Dermis blood vessel endothelial cell (primary cell): ENCODE measurements at regions not wholly inside any gene's neighbourhood (a gene's known extent, or its start where the extent isn't known, plus 50 kb on each side); places are given as distances from the start of the nearest gene placed in this dataset.

Source experiments
- DNase-seq: peaks from one replicate; pipeline ENCODE4 v3.0.0; 2010

DNA sequence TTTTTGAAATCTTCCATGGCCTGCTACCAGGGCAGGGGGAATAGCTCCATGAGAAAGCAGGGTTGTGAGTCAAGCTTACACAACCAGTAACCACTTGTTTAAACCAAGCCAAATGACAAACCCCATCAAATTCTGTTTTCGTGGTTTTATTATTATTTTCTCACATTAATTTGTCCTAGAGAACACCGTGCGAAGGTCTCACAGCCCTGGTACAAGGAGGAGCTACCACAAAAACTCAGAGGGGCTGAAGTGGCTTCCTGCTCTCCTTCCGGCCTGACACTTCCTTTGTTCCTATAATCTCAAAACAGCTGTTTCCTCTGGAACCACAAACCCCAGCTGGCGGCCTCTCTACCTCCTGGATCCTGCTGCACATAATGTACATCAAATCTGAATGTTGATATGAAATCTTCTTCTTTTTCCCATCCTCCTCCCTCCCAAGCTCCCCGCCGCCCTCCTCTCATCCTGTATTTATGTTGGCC lies 375.9 kb downstream of the MCTP2 start:
- peak; percentile 94 for DNase-seq

DNA sequence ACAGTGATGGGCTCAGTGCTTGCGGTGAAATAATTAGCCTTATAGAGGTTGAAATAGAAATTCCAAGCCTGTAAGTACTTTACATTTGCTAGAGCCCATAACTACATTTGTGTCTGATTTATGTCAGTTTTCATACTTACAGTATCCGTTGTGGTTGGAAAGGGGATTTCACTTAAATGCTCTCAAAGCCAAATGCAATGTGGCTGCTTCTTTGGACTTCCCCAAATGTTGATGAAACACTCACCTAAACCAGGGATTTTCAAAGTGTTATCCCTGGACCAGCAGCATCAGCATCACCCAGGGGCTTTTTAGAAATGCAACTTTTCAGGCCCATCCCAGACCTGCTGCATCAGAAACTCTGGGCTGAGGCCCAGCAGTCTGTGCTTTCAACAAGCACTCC lies 378.7 kb downstream of the MCTP2 start:
- DNase-seq: no peak

DNA sequence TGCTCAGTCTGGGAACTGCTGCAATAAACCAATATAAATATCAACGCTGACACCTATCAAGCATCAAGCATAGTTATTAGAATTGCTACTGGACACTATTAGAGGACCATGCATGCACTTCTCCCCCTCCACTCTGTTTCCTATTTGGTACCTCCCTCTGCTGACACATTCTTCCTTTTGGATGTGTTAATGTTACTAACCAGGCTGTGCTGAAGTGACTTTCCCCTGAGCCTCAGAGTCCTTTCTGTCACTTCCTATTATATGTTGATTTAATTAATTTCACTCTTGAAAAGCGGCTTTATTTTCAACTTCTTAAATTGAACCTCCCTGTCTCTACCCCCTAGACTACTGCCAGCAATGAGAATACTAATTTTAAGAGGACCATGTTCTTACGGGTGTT lies 379.1 kb downstream of the MCTP2 start:
- DNase-seq: peak; percentile 39

DNA sequence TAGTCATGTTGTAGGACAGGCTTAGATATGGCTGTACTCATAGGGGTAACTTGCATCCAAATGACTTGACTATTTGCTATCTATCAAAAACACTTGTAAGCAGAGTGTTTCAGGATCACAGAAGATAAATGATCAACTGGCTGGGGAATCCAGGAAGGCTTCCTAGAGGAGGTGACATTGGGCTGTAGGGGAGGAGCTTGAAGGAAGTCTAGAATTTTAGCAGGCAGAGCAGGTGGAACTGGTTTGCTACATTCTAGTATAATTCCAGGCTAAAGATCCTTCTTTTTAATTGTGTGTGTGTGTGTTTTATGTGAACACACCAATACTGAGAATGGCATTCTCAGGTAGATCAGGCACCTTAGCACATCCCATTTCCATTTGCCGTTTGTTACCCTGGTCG lies 380.3 kb downstream of the MCTP2 start:
- DNase-seq: no peak

DNA sequence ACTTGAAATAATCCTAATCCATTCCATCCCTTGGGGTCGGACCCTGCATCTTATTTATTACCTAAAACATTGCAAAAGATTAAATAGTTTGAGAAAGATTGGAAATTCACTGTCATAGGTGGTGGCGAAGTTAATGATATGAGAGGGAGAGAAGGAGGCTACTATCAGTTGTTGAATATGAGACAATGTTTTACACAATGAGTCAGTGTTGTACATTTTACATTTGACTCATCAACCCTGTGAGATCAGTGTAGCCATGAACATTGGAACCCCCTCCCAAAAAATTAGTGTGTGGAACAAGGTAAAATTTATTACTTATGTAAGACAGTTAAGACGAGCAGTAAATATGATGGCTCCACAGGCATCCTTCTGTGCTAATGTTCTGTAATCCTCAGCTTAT lies 384.3 kb downstream of the MCTP2 start:
- DNase-seq: no peak

DNA sequence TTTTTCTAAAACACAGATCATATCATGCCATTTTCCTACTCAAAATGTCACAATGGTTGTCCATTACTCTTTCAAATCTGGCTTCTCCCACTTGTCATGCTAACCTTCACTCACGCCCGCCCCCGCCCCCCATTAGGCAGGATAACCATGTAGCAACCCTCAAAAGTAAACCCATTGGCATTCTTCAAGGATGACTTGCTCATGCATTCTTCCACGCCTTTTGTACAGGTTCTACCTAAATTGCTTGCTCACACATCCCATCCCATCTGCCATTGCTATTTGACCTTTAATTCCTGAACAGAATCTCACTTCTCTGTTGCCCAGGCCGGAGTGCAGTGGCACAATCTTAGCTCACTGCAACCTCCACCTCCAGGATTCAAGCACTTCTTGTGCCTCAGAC lies 389.3 kb downstream of the MCTP2 start:
- no peak for DNase-seq

DNA sequence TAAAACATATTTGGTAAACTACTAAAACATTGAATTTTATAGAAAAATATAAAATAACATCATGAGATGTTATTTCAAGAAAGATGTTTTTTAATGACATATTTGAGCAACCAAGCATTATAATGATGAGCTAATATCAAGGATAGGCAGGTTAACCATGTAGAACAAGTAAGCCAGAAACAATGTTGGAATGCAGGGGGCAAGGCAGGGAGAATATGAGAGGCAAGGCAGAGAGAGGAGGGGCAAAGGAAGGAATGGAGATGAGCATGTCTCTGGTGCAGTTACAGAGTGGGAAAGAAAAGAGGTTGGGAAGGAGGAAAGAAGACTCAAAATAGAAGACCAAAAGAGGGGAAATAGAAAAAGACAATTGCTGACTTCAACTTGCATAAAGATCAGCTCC lies 390.4 kb downstream of the MCTP2 start:
- no peak for DNase-seq

DNA sequence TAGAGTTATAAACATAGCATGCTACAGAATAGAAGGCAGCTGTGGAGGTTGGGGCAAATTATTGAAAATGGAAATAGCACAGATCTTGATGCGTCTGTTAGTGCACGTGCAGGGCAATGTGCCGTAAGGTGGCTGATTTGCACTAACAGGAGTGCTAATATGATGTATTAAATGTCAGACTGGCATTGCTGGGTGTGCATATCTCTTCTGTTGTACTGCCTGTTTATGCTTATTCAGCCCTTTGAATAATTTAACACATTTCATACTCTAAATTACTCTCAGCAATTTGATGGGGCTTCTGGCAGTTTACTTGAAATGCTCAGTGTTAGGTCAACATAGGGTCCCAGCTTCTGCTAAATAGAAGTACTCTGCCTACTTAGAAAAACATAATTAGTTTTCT lies 395.6 kb downstream of the MCTP2 start:
- DNase-seq: no peak

DNA sequence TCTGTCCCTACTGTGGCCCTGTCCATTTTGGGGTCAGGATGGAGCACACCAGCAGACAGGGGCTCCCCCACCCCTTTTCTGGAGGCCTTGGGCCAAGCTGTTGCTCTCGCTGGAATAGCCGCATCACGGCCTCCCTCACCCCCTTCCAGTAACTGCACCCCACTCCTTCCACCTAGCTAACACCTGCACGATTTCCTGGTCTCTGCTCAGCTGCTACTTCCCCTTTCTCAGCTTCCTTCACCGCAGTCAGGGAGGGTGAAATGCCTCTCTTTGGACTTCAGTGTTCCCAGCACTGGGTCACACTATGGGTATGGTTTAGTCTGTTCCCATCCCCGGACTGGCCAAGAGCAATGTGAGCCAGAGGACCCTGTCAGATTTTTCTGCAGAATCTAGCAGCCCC lies 400.2 kb downstream of the MCTP2 start:
- DNase-seq: no peak

DNA sequence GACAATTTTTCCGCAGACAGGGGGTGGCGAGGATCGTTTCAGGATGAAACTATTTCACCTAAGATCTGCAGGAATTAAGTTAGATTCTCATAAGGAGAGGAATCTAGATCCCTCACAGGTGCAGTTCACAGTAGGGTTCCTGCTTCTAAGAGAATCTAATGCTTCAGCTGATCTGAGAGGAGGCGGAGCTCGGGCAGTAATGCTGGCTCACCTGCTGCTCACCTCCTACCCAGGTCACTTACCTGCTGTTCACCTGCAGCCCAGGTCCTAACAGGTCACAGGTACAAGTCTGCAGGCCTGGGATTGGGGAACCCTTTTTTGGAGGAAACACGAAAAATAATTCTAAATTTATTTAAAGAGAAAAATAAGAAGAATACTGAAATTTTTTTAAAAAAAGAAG lies 406.8 kb downstream of the MCTP2 start:
- DNase-seq: no peak

DNA sequence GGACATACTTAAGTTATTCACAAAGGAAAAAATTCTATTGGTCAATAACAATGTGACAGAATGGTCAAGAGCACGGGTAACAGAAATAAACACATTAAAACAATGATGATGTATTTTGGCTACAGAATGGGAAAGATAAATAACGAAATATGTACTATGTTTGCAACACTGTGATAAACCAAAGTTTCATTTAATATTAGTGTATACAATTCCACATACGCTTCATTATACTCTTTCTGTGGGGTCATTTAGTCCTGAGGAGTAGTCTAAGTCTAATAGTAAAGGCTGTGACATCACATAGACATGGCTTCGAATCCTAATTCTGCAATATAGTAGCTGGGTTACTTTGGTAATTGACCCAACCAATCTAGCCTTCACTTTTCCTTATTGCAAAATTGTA lies 408.3 kb downstream of the MCTP2 start:
- no peak for DNase-seq

DNA sequence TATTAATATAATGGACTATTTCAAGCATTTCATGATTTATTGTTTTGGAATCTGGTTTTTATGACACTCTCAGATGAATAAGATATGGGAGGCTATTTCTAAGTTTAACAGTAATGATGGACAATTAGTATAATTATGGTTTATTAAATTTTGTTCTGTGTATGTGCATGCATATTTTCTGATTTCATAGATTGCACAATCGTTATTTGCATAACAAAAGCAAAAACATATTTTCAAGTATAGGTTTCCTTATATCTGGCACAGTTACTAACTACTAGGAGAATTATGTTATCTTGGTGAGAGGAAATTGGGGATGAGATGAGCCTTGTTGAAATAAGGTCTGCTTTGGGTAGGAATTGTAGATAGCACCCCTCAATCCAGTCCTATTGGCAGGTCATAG lies 413.1 kb downstream of the MCTP2 start:
- DNase-seq: no peak

DNA sequence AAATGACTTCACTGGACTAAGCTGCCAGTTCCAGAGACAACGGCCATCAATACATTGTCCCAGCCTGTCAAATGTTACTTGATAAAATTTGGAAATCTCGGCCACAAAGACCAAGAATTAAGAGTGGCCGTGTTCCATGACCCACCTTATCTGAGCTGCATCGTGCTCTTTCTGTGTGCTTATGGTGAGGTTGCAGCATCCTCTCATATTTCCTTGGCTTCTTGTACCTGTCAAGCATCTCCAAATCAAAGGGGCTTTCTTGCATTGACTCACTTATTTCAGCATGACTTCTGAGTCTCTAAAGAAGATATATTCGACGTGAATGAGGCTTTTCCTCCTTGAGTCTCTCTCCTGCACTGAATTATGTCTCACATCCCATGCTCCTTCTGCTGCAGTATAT lies 421.7 kb downstream of the MCTP2 start:
- no peak for DNase-seq

DNA sequence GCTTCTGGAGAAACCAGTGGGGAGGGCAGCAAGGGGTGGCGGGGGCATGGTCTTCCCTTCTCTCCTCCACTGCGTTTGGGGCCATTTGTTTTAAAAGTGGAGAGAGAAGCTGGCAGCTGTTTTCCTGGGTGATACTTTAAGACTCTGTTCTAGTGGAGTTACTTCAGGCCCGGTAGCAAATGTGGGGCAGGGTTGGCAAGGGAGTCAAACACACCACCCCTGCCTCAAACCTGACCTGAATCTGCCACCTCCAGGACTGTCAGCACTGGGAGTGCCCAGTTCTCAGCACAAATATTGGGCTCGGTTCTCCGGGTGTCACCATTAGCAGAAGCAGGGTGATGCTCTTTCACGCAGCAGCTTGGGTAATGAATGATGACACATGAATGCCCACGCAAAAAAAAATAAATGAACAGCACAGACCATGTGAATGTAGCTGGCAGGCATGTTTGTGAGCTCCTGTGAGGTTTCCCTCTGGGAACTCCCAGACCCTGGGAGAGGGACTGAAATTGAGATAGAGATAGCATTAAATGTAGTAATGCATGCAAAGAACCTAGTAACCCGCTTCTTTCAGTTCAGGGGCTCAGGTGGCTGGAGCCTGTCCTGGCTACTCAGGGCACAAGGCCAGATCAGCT lies 424.0 kb downstream of the MCTP2 start:
- no peak for DNase-seq

DNA sequence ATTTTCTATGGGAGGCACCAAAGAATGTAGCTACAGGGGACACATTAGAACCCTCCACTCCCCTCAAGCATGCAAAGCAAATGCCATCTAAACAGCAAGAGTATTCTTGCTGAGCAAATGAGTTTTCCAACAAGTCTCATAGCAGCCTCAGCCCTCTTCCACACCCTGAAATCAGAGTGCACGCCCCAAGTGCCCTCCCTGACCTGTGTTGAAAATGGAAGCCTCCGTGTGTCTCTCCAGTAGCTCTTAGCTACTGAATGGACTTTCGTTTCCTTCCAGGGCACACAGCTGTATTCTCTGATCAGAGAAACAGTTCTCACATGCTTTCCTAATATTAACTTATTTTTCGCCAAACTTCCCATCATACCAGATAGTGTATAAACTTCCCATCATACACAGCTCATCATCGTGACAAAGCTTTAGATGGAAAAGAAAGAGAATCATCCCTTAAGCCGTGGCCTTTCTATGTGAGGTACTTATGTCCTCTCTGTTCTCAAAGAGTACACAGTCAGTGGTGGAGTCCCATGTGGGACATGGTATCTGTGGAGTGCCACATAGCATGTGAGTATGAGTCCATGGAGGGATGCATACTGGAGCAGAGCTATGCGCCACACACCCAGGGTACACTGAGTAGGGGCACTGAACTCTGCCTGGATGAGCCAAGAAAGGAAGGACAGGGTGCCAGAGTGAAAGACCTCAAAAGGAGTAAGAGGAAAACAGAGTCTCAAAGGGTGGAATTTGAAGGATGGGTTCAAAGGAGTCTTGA lies 434.5 kb downstream of the MCTP2 start:
- DNase-seq: no peak

DNA sequence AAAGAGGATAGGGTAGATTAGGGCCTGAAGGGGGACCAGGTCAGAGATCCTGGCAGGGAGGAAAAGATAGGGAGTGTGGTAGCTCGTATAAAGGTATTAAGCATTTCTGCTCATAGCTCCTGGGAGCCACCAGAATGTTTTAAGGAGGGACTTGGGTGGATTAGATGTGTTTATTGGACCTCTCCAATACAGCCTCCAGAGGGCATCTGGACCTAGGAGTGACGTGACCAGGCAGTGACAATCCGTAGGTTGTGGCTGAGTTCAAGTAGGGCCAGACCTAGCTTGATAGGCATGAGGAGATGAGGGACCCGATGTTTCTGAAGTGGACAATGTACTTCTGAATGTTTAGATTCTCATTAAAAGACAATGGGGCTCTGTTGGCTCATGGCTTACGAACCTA lies 435.2 kb downstream of the MCTP2 start:
- no peak for DNase-seq

DNA sequence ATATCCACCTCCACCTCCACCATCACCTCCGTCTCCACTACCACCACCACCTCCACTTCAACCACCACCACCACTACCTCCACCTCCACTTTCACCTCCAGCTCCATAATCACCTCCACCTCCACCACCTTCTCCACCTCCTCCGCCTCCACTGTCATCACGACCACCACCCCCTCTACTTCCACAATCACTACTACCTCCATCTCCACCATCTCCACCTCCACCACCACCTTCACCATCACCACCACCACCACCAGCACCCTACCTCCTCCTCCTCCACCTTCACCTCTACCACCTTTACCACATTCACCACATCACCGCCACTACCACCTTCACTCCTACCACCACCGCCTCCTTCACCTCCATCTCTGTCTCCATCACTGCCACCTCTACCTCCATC lies 435.7 kb downstream of the MCTP2 start:
- DNase-seq: no peak

DNA sequence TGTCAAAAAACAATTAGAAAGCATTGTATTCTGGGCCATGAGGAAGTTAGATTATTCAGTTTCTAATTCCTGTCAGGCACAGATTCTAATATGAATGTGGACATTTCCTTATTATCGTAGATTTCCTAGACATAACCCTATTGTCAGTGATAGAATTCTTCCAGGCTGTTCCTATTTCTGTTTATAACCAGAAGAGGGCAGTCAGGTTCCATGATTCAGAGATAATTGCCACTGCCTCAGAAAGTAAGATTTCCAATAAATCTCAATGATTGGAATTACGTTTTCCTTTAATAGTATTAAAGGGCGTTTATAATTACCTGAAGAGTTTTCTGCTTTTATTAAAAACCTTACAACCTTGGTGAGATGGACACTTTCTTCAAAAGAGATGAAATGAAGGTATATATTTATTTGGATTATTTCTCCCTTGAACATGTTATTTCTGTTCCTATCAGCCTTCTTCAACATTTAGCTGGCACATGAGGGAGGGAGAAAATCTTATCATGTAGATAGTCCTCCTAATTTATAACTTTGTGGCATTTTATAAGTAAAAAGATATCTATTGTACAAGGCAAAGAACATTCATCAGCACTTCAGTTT lies 439.2 kb downstream of the MCTP2 start:
- DNase-seq: peak; percentile 87

DNA sequence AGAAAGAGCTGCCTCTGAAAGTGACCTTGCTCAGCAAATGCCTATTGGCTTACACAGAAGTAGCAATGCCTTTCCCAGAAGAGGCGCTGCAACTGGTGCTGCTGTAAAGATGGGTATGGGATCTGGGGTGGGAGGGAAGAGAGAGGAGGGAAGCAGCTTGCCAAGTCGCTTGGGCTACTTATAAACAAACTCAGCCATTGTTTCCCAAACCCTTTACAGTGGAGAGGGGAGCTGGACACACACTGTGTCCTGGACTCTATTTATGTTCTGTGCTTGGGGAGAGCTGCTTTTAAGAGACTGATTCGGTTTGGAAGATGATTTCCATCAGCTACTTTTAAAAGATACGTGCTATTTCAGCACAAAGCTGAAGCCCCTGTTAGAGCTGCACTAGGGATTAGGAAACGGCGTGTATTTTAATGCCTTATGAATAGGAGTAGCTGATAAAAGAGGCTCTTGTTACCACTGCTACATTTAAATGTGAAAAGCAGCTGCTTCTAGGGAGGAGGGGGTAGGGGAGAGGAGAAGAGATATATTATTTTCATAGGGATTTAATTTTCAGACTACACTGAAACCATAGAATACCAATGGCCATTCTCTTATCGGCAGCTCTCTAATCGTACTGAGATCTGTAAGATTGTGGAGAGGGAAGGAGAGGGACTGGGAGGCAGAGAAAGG lies 440.6 kb downstream of the MCTP2 start:
- peak; percentile 89 for DNase-seq

DNA sequence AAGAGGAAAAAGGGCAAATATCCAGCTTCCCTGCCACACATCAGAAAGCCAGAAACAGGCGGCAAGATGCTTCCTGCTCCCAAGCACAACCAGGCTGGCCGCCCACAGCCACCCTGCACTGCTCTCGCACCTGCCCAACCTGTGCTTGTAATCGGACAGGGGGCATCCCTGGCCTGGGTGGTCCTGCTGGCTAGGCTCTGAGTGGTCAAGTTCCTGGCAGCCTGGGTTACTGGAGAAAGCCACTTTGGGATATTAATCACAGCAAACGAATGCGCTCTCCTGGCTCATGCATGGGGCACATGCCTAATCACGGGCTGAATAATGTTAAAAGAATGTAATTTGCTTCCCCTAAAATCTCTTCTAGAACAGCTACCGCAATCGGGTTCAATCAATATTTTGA lies 442.4 kb downstream of the MCTP2 start:
- peak; percentile 34 for DNase-seq

DNA sequence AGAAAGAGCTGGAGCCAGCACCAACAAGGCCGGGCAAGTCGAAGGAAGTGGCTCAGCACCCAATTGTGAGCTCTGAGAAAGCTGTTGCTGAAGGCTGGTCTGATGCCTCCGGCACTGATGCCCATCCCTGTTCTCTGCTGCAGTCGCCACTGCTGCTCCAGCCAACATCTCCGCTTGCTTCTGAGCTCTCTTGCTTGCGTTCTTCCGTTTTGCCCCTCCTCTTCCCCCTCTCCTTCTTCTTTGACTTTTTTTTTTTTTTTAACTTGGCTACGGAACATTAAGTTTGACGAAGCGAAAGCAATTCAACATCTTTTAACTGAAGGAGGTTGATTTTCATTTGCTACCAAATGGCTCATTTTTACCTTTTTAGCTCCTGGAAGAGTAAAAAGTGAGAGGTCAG lies 442.9 kb downstream of the MCTP2 start:
- no peak for DNase-seq

DNA sequence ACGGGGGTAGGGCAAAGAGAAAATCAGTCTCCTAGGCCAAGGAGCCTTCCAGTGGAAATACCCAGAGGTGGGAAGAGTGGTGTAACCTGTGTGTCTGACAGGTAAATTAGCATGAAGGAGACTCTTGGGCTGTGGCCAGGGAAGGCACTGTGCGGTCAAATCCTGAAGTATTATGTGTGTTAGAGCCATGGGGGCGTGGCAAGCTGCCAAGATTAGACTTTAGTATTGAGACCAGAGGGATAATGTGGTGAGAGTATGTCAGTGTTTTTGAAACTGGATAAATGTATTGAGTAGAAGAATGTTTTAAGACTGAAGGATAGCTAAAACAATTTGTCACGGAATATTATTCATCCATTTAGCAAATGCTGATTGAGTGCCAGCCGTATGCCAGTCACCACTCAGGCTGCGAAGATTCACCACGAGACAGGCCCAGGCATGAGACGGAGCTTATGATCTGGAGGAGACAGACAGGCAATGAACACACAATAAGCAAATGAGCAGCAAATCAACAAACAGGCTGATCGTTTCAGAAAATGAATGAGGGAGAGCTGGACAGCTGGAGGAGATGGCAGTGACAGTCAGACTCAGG lies 445.9 kb downstream of the MCTP2 start:
- DNase-seq: no peak

DNA sequence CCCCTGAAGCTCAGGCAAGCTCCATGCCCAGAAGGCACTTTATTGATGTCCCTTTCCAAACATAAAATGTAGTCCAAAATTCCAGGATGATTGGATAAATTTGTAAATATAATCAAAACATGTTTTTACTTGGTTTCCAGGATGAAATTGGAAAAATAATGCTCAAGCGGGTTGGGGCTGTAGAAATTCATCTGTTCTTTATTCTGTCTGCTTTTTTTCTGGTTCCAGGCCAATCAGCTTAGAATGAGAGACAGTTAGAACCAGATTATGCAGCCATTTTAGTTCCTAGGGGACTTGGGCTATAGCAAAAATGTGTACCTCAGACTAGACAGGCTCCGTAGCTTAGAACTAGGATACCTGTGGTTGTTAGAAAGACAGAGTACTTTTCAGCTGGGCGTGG lies 450.8 kb downstream of the MCTP2 start:
- no peak for DNase-seq
